Gastroesophageal sphincter (tissue), 3 donors: ENCODE measurements at regions not wholly inside any gene's neighbourhood (a gene's known extent, or its start where the extent isn't known, plus 50 kb on each side); places are given as distances from the start of the nearest gene placed in this dataset.

Source experiments
- CTCF ChIP-seq, 4 experiments: fragments of 200-600 bp in 2 of 4; fragments of 450-650 bp in 2 of 4; sonication (generic) in 1 of 4; IDR thresholded peaks; one replicate each; pipeline ENCODE4 v1.5.1; 2017 to 2019; ENCODE audit warnings: antibody characterized with exemption in 4 of 4, mild to moderate bottlenecking in 2 of 4, moderate library complexity in 2 of 4
- POLR2A ChIP-seq, 2 donors: fragments of 450-650 bp; IDR thresholded peaks; one replicate each; pipeline ENCODE4 v1.6.1; 2017; ENCODE audit warnings: antibody characterized with exemption in 2 of 2, mild to moderate bottlenecking in 2 of 2, moderate library complexity in 1 of 2

- TF ChIP-seq POLR2A (IDR thresholded peaks at IDR 0.05) (no peak), CTCF (IDR thresholded peaks at IDR 0.05) (no peak)
Observed at GRCh38 chr5:147015405-147015804, 136.8 kb upstream of the PPP2R2B start.
